ENCODE measurements at regions not wholly inside any gene's neighbourhood (a gene's known extent, or its start where the extent isn't known, plus 50 kb on each side); places are given as distances from the start of the nearest gene placed in this dataset.
"Not testable (repeated sequence)": the region's sequence is repeated elsewhere in the genome, so short reads cannot be mapped to it uniquely, and the experiment has no call there.

DNA sequence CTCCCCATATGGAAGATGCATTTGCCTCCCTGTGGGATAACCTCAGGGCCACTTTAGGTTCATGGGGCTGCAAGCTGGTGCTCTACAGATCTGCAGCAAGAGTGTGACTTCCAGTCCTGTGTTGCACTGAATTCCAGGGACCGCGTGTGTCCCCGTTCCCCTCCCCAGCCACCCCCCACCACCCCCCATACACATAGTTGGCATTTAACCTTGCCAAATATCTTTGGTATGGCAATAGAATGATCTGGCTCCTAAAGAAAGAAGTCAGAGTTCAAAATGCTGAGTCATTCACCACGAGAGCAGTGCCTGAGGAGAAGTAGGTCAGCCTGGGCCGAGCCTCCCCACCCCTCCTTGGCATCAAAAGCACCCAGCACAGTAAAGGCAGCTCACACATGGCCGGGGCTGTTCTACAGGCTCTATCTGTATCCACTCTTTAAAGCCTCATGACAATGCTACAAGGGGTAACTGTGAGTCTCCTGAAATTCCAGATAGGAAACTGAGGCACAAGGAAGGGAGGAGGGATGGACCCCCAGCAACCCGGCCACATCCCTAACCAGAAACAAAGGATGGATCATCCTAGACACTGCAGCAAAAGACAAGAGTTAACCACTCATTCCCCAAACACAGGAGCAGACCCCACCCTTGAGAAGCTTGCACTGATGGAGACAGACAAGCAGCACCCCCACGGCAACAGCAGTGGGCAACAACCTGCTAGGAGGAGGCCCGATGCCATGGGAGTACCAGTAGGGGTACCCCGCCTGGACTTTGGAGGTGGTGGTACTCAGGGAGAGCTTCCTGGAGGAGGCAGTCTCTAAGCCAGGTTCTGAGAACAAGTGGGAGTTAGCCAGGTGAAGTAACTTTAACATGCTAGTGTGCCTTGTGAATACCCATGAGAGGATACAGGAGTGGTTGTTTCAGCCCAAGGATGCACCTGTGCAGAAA is 70.3 kb upstream of the NANOS1 start:
- Histone ChIP-seq H3K36me3 (no peaks in the 10 kb centered on the region), H3K9me3 (replicated peaks) (no peaks in the 10 kb centered on the region), H3K4me1 (replicated peaks) (no peaks in the 10 kb centered on the region), H3K4me3 (no peak overlapping the region), H3K27ac (no peak overlapping the region), H3K27me3 (replicated peaks) (no peaks in the 10 kb centered on the region)
- peak in 1 of 2 experiments; percentile 40 for DNase-seq (ENCODE audit: low read depth in 1 of 2, low spot score in 2 of 2)

DNA sequence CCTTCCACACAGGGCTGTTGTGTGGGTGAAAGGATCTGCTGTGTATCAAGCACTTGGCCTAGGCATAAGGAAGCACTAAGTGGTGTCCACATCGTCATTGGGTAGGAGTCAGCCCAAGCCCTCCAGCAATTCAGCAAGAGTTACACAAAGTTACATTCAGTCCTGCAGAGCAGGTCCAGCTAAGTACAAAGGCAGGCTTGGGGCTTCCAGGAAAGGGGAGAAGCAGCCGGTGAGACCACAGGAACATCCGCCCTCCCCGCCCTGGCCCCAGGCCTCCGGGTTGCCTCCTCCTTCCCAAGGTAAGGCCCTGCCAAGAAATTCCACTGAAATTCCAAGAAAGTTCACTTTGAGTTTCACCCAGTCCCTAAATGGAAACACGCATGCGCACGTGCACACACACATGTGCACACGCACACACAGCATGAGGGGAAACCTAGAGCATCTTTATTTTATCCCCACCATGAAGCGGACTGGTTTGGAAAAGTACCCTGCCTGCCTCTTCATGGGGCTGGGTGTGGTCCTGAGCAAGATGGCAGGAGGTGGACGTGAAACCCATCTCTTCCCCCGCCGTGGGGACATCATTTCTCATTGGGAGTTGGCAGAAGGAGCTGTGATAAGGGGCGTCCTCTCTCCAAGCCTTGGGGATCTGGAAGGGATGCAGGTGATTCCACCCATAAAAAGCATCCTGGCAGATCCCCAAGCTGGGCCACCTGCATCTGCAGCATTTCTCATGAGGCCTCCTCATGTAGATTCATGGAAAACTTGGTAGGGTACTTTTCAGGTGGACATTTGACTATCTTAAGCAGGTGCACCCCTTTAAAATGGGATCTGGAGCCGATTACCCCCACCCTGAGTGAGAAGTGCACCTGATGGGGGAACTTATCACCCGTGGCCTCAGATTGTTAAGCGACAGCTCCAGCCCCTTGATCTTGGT is 69.1 kb upstream of the NANOS1 start:
- Histone ChIP-seq H3K4me1 (replicated peaks) (no peaks in the 10 kb centered on the region), H3K27me3 (replicated peaks) (no peaks in the 10 kb centered on the region), H3K27ac (no peak overlapping the region), H3K9me3 (replicated peaks) (no peaks in the 10 kb centered on the region), H3K4me3 (no peak overlapping the region), H3K36me3 (no peaks in the 10 kb centered on the region)
- peak in 1 of 2 experiments; percentile 28 for DNase-seq (ENCODE audit: low read depth in 1 of 2, low spot score in 2 of 2)

DNA sequence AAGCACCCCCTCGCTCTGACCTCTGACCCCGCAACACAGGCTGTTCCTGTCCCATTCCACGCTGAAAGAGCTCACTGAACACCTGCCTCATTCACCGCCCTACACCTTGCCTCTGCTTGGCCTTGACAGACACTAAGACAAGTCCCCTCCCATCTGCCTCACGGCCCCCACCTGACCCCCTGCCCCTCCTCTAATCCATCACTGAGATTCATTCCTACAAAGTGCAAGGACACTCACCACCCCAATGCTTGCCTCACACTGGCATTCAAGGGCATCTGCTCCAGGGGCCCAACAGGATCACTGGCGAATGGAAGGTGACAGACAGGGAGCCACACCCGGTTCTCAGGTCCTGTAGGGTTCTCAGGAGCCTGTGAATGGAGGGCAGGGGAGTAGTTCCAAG is 68.1 kb upstream of the NANOS1 start:
- Histone ChIP-seq H3K27ac (no peak overlapping the region), H3K36me3 (no peaks in the 10 kb centered on the region), H3K27me3 (replicated peaks) (no peaks in the 10 kb centered on the region), H3K9me3 (replicated peaks) (no peaks in the 10 kb centered on the region), H3K4me3 (no peak overlapping the region), H3K4me1 (replicated peaks) (no peaks in the 10 kb centered on the region)
- DNase-seq (ENCODE audit: low read depth in 1 of 2, low spot score in 2 of 2) = peak in 1 of 2 experiments; percentile 19

DNA sequence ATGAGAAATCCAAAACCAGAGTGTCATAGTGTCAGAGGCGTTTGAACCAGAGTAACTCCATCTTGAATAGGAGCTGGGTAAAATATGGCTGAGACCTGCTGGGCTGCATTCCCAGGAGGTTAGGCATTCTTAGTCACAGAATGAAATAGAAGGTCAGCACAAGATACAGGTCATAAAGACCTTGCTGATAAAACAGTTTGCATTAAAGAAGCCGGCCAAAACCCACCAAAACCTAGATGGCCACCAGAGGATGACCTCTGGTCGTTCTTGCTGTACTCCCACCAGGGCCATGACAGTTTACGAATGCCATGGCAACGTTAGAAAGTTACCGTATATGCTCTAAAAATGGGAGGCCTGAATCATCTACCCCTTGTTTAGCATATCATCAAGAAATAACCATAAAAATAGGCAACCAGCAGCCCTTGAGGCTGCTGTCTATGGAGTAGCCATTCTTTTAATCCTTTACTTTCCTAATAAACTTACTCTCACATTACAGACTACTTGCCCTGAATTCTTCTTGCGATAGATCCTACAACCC is 67.1 kb upstream of the NANOS1 start:
- peak in 1 of 2 experiments; percentile 15 for DNase-seq (ENCODE audit: low read depth in 1 of 2, low spot score in 2 of 2)
- H3K4me1 ChIP-seq (replicated peaks); H3K9me3 ChIP-seq (replicated peaks); H3K4me3 ChIP-seq; H3K36me3 ChIP-seq; H3K27ac ChIP-seq; H3K27me3 ChIP-seq (replicated peaks): not testable (repeated sequence)

DNA sequence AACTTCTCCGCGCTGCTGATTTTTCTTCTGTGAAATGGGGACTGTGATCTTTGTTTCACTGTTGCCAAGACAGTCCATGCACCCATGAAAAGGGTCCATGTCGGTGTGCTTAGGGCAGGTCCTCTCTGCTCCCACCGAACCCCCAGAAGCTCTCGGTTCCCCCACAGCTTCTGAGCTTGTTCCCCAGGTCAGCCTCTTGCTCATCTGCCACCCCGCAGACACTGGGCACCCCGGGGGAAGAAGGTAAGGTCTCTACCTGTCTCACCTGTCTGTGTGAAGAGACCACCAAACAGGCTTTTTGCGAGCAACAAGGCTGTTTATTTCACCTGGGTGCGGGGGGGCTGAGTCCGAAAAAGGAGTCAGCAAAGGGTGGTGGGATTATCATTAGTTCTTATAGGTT is 66.2 kb upstream of the NANOS1 start:
- no peaks in the 10 kb centered on the region for H3K9me3 ChIP-seq (replicated peaks)
- no peaks in the 10 kb centered on the region for H3K36me3 ChIP-seq
- no peak overlapping the region for H3K4me3 ChIP-seq
- H3K27me3 ChIP-seq (replicated peaks) = no peaks in the 10 kb centered on the region
- peak in 1 of 2 experiments; percentile 33 for DNase-seq (ENCODE audit: low read depth in 1 of 2, low spot score in 2 of 2)
- no peaks in the 10 kb centered on the region for H3K4me1 ChIP-seq (replicated peaks)
- H3K27ac ChIP-seq = no peak overlapping the region

DNA sequence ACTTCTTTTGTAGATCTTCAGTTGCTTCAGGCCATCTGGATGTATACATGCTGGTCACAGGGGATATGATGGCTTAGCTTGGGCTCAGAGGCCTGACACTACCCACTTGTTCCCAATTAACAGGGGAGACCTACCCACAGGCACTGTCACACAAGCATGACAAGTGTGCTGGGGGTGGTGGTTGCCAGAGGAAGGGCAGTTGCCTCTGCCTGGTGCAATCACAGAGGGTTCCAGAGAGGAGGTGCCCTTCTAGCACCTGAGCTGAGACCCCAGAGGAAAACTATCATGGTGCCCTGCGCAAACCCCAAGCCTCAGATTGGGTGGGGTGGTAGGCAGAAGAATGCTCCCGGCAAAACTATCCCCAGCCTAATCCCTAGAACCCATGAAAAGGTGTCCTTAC is 65.6 kb upstream of the NANOS1 start:
- Histone ChIP-seq H3K27me3 (replicated peaks) (no peaks in the 10 kb centered on the region), H3K27ac (no peak overlapping the region), H3K36me3 (no peaks in the 10 kb centered on the region), H3K4me3 (no peak overlapping the region), H3K9me3 (replicated peaks) (no peaks in the 10 kb centered on the region), H3K4me1 (replicated peaks) (no peaks in the 10 kb centered on the region)
- DNase-seq (ENCODE audit: low read depth in 1 of 2, low spot score in 2 of 2) = peak in 1 of 2 experiments; percentile 15

DNA sequence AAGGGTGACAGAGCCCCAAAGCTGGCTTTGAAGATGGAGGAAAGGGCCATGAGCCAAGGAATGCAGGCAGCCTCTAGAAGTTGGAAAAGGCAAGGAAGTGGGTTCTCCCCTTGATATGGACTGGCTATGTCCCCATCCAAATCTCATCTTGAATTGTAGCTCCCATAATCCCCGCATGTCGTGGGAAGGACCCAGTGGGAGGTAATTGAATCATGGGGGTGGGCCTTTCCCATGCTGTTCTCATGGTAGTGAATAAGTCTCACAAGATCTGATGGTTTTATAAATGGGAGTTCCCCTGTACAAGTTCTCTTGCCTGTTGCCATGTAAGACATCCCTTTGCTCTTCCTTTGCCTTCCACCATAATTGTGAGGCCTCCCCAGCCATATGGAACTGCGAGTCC is 65.0 kb upstream of the NANOS1 start:
- H3K4me3 ChIP-seq; H3K9me3 ChIP-seq (replicated peaks); H3K27ac ChIP-seq; H3K27me3 ChIP-seq (replicated peaks); H3K36me3 ChIP-seq; DNase-seq (ENCODE audit: low read depth in 1 of 2, low spot score in 2 of 2); H3K4me1 ChIP-seq (replicated peaks): not testable (repeated sequence)

DNA sequence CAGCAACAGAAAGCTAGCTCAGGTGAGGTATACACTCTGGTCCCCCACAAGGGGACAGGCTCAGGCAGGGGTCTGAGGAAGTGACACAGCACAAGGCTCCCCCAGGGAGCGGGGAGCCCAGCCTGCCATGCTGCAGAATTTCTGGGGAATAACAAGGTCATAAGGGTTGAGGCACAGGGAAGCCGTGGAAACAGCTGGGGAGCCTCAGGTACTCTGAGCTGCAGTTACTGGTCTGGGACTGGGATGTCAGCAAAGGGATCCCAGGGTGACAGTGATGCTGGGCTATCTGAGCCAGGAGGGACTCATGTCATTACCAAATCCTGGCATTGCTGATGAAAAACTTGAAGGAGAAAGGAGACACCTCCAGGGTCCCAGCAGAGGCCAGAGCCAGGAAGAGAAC is 64.4 kb upstream of the NANOS1 start:
- H3K9me3 ChIP-seq (replicated peaks) = no peaks in the 10 kb centered on the region
- no peak overlapping the region for H3K27ac ChIP-seq
- DNase-seq (ENCODE audit: low read depth in 1 of 2, low spot score in 2 of 2) = peak in 1 of 2 experiments; percentile 22
- no peaks in the 10 kb centered on the region for H3K36me3 ChIP-seq
- H3K4me3 ChIP-seq = no peak overlapping the region
- no peaks in the 10 kb centered on the region for H3K4me1 ChIP-seq (replicated peaks)
- no peaks in the 10 kb centered on the region for H3K27me3 ChIP-seq (replicated peaks)

DNA sequence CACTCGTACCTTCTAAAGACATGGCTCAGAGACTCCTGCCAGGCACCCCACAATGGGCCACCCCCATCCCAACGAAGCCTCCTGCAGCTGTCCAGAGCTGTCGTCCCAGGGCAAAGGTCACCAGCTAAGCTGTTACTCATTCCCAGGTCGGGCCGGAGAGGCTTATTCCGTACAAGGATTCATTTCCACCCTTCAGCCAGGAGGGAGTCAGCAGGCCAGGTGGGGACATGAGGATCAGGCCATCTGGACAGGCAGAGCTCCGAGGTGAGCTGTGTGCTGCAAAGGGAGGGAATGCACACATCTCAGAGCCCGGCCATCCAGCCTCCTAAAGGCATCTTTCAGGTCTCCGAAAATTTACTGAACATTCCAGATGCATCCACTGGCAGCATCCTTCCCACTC is 63.9 kb upstream of the NANOS1 start:
- Histone ChIP-seq H3K4me3 (no peak overlapping the region), H3K27ac (no peak overlapping the region), H3K4me1 (replicated peaks) (no peaks in the 10 kb centered on the region), H3K27me3 (replicated peaks) (no peaks in the 10 kb centered on the region), H3K9me3 (replicated peaks) (no peaks in the 10 kb centered on the region), H3K36me3 (no peaks in the 10 kb centered on the region)
- peak in 1 of 2 experiments; percentile 29 for DNase-seq (ENCODE audit: low read depth in 1 of 2, low spot score in 2 of 2)

DNA sequence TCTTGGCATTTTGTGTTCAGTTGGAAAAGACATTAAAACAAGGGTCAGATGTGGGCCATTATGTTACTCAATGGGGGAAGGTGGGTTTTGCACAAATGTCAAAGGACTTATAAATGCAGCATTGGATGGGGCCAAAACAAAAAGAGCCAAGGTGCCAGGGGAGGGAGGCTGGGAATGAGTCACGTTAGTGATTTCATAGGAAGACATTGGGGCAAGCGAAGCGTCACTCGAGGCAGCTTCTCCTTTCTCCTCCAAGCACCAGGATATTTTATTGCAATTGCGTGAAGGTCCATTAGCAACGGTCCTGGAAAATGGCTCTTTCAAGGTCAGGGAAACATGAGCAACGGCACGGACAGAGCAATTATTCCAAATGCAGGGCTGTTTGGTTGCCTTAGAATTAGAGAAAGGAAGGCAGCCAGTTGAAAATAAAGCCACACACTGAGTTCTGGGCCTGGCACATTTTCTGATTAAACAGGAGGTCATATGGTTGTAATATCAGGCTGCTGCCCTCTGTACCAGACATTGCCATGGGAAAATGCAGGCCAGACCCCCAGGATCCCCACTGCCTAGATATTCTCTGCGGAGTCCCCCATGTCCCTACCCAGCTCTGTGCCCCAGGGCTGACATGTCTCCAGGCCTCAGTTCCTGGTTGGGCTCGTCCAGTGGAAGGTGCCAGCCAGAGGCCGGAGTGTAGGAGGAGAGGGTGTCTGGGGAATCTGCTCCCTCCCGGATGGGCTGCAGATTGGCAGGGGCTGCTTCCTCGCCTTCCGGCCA is 63.3 kb upstream of the NANOS1 start:
- no peak overlapping the region for H3K4me3 ChIP-seq
- H3K9me3 ChIP-seq (replicated peaks) = no peaks in the 10 kb centered on the region
- no peak for DNase-seq (ENCODE audit: low read depth in 1 of 2, low spot score in 2 of 2)

DNA sequence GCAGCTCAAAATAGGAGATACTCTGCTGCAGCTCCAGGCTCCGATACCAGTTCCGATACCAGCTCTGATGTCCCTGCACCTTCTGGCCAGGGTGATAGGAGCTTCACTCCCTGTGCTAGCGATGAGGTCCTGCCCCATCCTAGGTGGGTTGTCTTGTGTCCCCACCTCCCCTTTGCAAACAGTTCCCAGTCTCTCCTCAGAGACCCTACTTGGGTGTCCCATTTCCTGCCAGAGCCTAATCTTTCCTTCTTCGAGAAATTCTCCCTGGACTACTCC is 62.7 kb upstream of the NANOS1 start:
- Histone ChIP-seq H3K27me3 (replicated peaks) (no peaks in the 10 kb centered on the region), H3K27ac (no peak overlapping the region), H3K9me3 (replicated peaks) (no peaks in the 10 kb centered on the region), H3K36me3 (no peaks in the 10 kb centered on the region), H3K4me3 (no peak overlapping the region), H3K4me1 (replicated peaks) (no peaks in the 10 kb centered on the region)
- no peak for DNase-seq (ENCODE audit: low read depth in 1 of 2, low spot score in 2 of 2)

More for the DNA sequence above, 63.3 kb upstream of the NANOS1 start:
- H3K27me3 ChIP-seq (replicated peaks) = no peaks in the 10 kb centered on the region
- H3K4me1 ChIP-seq (replicated peaks) = no peaks in the 10 kb centered on the region
- H3K36me3 ChIP-seq = no peaks in the 10 kb centered on the region
- H3K27ac ChIP-seq = no peak overlapping the region

DNA sequence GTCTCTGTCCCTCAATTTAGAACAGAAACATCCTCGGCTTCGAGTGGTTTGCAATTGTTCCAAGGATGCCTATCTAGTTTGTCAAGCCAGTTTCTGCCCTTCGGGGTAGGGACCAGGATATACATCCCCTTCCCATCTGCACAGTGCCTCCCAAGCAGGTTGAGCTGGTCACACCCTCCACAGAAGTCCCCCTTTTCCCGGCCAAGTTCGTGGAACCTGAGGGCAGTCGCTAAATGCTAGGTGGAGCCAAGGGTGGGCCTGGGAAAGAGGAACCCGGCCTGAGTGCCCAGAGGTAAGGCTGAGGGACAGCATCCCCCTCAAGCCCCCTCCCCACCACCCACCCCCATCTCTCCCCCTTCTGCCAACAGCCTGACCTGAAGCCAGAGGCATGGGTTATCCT is 62.4 kb upstream of the NANOS1 start:
- Histone ChIP-seq H3K27ac (no peak overlapping the region), H3K9me3 (replicated peaks) (no peaks in the 10 kb centered on the region), H3K4me1 (replicated peaks) (no peaks in the 10 kb centered on the region), H3K36me3 (no peaks in the 10 kb centered on the region), H3K4me3 (no peak overlapping the region), H3K27me3 (replicated peaks) (no peaks in the 10 kb centered on the region)
- no peak for DNase-seq (ENCODE audit: low read depth in 1 of 2, low spot score in 2 of 2)

DNA sequence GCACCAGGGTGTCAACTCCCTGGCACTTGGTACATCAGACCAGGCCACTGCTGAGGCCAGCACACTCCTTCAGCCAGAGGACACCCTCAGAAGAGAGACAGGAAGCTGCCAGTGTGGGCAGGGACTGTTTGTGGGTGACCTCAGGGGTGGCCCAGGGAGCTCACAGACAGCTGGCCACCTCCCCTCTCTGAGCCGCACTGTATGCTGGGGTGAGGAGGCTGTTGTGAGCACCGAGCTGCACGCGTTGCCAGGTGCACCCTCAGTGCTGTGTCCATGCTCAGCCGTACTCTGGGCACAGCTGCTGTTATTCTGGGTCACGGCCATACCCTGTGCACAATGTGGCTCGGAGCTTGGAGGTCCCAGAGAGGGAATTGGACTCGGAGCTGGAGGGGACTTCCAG is 61.5 kb upstream of the NANOS1 start:
- H3K36me3 ChIP-seq = no peaks in the 10 kb centered on the region
- 0 out of 2 replicates have a peak, but pooled peaks cover 4% of the 10 kb centered on the region for H3K27me3 ChIP-seq (replicated peaks)
- H3K4me3 ChIP-seq = no peak overlapping the region
- no peak for DNase-seq (ENCODE audit: low read depth in 1 of 2, low spot score in 2 of 2)
- no peak overlapping the region for H3K27ac ChIP-seq
- no peaks in the 10 kb centered on the region for H3K9me3 ChIP-seq (replicated peaks)
- no peaks in the 10 kb centered on the region for H3K4me1 ChIP-seq (replicated peaks)

Data from SJSA1 (cell line).